HepG2 (cell line): ENCODE measurements at regions not wholly inside any gene's neighbourhood (a gene's known extent, or its start where the extent isn't known, plus 50 kb on each side); places are given as distances from the start of the nearest gene placed in this dataset.

ENCODE experiments used
- ATAC-seq: fragments of 200-7000 bp; cut with Tn5 transposase; 3 replicates; pipeline ENCODE4 v1.9.1; 2020; ENCODE audit warnings: mild to moderate bottlenecking, moderate library complexity
- BruUV-seq: library from RNA; stranded (reverse); fragments of 400-500 nt; replicated peaks from 2 replicates; lab custom pipeline; 2021; lab: Mats Ljungman, UMichigan
- CTCF ChIA-PET: fragments of 300-600 bp; formaldehyde crosslinking; extraction: SDS; loops from one replicate; lab custom pipeline; 2021; ENCODE audit warnings: low total read pairs, inconsistent platforms, low intra/inter-chr PET ratio; lab: Yijun Ruan, JAX
- POLR2A ChIA-PET: fragments of 350-600 bp; sonication (Branson Sonifier 250); formaldehyde crosslinking; loops from one replicate; lab custom pipeline; 2020; ENCODE audit warnings: antibody characterized with exemption, inconsistent platforms; lab: Yijun Ruan, JAX
- DNase-seq: peaks from one replicate; pipeline ENCODE4 v3.0.0-alpha.2; 2015; ENCODE audit warnings: low spot score
- FAIRE-seq: peaks from 3 replicates; lab custom pipeline; 2011; peaks lifted over from hg19 to GRCh38; lab: Jason Lieb, UNC
- H2AFZ ChIP-seq: one replicate; pipeline ENCODE4 v1.6.1; 2011; ENCODE audit warnings: low read length, inconsistent platforms
- H3K27ac ChIP-seq: fragments of 300-600 bp; 3 replicates; pipeline ENCODE4 v1.8.0; 2011; ENCODE audit warnings: mixed run types, mild to moderate bottlenecking, mixed read lengths, low read length, inconsistent platforms; ENCODE audit not compliant: insufficient read depth; ENCODE audit errors: extremely low read length
- H3K27me3 ChIP-seq, 2 experiments: fragments of 200-600 bp in 1 of 2; 2 replicates in 1 of 2; 3 replicates in 1 of 2; pipeline versions ENCODE4 v1.6.0 to v1.8.0; 2011; ENCODE audit warnings: low read length in 2 of 2, mild to moderate bottlenecking in 2 of 2, moderate library complexity in 2 of 2, inconsistent platforms in 1 of 2; ENCODE audit not compliant: insufficient read depth in 2 of 2, control insufficient read depth in 1 of 2
- H3K36me3 ChIP-seq, 2 experiments: fragments of 200-600 bp in 1 of 2; replicated peaks in 1 of 2; 2 replicates in 1 of 2; 3 replicates in 1 of 2; pipeline versions ENCODE4 v1.5.1 to v1.8.0; 2011; ENCODE audit warnings: low read length in 2 of 2, inconsistent platforms in 1 of 2; ENCODE audit not compliant: insufficient read depth in 2 of 2, control insufficient read depth in 1 of 2
- H3K4me1 ChIP-seq: 2 replicates; pipeline ENCODE4 v1.5.1; 2012; ENCODE audit warnings: low read length, inconsistent platforms; ENCODE audit not compliant: insufficient read depth
- H3K4me2 ChIP-seq: 2 replicates; pipeline ENCODE4 v1.6.0; 2011; ENCODE audit warnings: low read depth, low read length, inconsistent platforms
- H3K4me3 ChIP-seq, 3 experiments: fragments of 200-600 bp in 1 of 3; sonication (generic), shearing (Covaris generic) in 1 of 3; replicated peaks in 1 of 3; 2 replicates each; pipeline ENCODE4 v1.5.1; 2011 to 2016; ENCODE audit warnings: low read length in 3 of 3, inconsistent platforms in 2 of 3, low read depth in 2 of 3, mild to moderate bottlenecking in 2 of 3, control low read depth in 1 of 3, mixed read lengths in 1 of 3; ENCODE audit not compliant: insufficient read depth in 1 of 3
- H3K79me2 ChIP-seq: one replicate; pipeline ENCODE4 v1.6.1; 2011; ENCODE audit warnings: low read length, inconsistent platforms; ENCODE audit not compliant: insufficient read depth
- H3K9ac ChIP-seq: 2 replicates; pipeline ENCODE4 v1.6.0; 2011; ENCODE audit warnings: mild to moderate bottlenecking, low read depth, low read length, inconsistent platforms; ENCODE audit not compliant: insufficient read depth
- H3K9me3 ChIP-seq: 2 replicates; pipeline ENCODE4 v1.5.1; 2012; ENCODE audit warnings: mild to moderate bottlenecking, low read length
- H4K20me1 ChIP-seq: 2 replicates; pipeline ENCODE4 v1.6.0; 2011; ENCODE audit warnings: inconsistent platforms, mild to moderate bottlenecking, low read length, moderate library complexity; ENCODE audit not compliant: insufficient read depth
- FOXJ3 ChIP-seq: sonication (generic); formaldehyde crosslinking; IDR thresholded peaks from 2 replicates; pipeline ENCODE4 v1.4.0; 2020; ENCODE audit warnings: missing genetic modification reagents, mild to moderate bottlenecking, borderline replicate concordance
- JUND ChIP-seq: sonication (generic); formaldehyde crosslinking; IDR thresholded peaks from 2 replicates; pipeline ENCODE4 v1.8.0; 2022; ENCODE audit warnings: mild to moderate bottlenecking, missing genetic modification reagents
- MLLT10 ChIP-seq: sonication (generic); formaldehyde crosslinking; IDR thresholded peaks from 2 replicates; pipeline ENCODE4 v1.4.0; 2020; ENCODE audit warnings: missing genetic modification reagents
- ZNF343 ChIP-seq: sonication (generic); formaldehyde crosslinking; IDR thresholded peaks from 2 replicates; pipeline ENCODE4 v1.4.0; 2020; ENCODE audit warnings: mild to moderate bottlenecking, missing genetic modification reagents
- WGBS: methylation state at CpG from one replicate; pipeline ENCODE4 v1.1.6; 2017; ENCODE audit warnings: low lambda C conversion rate; 5-methylcytosine and 5-hydroxymethylcytosine counted together
- in situ Hi-C: cut with HindIII; loops from 2 replicates; pipeline ENCODE4 v1.10.0; 2017; ENCODE audit warnings: low pct_unique_long_range_greater_than_20kb; ENCODE audit not compliant: extremely low pct_ligation_motif_present
- intact Hi-C: fragments of 100-400 bp; cut with micrococcal nuclease; formaldehyde crosslinking; loops from one replicate; pipeline ENCODE4 v1.10.0; 2022; ENCODE audit not compliant: unreplicated experiment
- TF ChIP-seq, protein P1 (sequence below): sonication (generic); formaldehyde crosslinking; IDR thresholded peaks from 2 replicates; pipeline ENCODE4 v1.5.0; 2020; ENCODE audit warnings: mild to moderate bottlenecking, missing genetic modification reagents
- TF ChIP-seq, protein P2 (sequence below), 2 experiments: fragments of 450-650 bp in 1 of 2; sonication (generic) in 1 of 2; formaldehyde crosslinking in 1 of 2; IDR thresholded peaks; 2 replicates each; pipeline versions ENCODE4 v1.6.1 to v1.8.0; 2016 to 2022; ENCODE audit warnings: antibody characterized with exemption in 1 of 2, mild to moderate bottlenecking in 1 of 2, missing genetic modification reagents in 1 of 2
- TF ChIP-seq, protein P3 (sequence below): sonication (generic); formaldehyde crosslinking; IDR thresholded peaks from 2 replicates; pipeline ENCODE4 v1.8.0; 2022; ENCODE audit warnings: low read depth, missing genetic modification reagents
- TF ChIP-seq, protein P4 (sequence below): sonication (generic); formaldehyde crosslinking; IDR thresholded peaks from 2 replicates; pipeline ENCODE4 v1.8.0; 2022; ENCODE audit warnings: mild to moderate bottlenecking, missing genetic modification reagents

DNA sequence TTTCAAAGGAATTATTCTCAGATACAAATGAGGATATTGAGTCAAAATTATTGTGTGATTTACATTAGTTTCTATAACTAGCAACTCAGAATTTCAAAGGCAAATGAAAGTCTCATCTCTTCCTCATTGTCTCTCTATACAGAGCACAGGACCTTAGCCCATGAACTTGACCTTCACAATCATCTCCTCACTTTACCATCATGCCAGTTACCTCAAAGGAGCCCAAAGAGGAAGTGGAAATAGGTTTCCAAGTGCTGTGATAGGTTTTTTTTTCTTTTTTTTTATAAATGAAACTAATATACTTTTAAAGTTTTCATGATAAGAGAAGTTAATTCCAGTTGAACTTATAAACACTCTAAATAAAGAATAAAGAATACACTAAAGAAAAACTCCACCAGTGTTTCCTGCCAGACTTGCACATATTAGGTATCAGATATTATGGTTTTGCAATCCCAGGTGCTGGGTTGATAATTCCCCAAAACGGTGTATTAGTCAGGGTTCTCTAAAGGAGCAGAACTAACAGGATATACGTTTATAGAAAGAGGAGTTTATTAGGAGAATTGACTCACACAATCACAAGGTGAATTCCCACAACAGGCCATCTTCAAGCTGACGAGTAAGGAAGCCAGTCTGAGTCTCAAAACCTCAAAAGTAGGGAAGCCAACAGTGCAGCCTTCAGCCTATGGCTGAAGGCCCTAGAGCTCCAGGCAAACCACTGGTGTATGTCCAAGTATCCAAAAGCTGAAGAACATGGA lies 50.1 kb upstream of the ADAMTS16 start:
- no peak overlapping the region for H3K27ac ChIP-seq
- peaks cover 22% of the 10 kb centered on the region for H3K4me1 ChIP-seq
- H3K9ac ChIP-seq = no peak overlapping the region
- intact Hi-C loops (no loop called here), in situ Hi-C loops (no loop called here)
- BruUV-seq = no TSS peak
- 4% methylated on average over 3 of the region's 3 CpGs for whole genome bisulfite sequencing
- DNase-seq = no peak
- H2AFZ ChIP-seq = no peak overlapping the region
- FAIRE-seq = no peak
- H3K79me2 ChIP-seq = no peaks in the 10 kb centered on the region
- POLR2A ChIA-PET = no interaction called here
- CTCF ChIA-PET = no interaction called here
- H4K20me1 ChIP-seq = no peaks in the 10 kb centered on the region
- no peaks in the 10 kb centered on the region for H3K27me3 ChIP-seq
- H3K4me2 ChIP-seq = no peak overlapping the region
- H3K36me3 ChIP-seq = no peaks in the 10 kb centered on the region
- no peaks in the 10 kb centered on the region for H3K9me3 ChIP-seq
- no peak for ATAC-seq
- no peak overlapping the region for H3K4me3 ChIP-seq
- TF ChIP-seq, protein P1, sequence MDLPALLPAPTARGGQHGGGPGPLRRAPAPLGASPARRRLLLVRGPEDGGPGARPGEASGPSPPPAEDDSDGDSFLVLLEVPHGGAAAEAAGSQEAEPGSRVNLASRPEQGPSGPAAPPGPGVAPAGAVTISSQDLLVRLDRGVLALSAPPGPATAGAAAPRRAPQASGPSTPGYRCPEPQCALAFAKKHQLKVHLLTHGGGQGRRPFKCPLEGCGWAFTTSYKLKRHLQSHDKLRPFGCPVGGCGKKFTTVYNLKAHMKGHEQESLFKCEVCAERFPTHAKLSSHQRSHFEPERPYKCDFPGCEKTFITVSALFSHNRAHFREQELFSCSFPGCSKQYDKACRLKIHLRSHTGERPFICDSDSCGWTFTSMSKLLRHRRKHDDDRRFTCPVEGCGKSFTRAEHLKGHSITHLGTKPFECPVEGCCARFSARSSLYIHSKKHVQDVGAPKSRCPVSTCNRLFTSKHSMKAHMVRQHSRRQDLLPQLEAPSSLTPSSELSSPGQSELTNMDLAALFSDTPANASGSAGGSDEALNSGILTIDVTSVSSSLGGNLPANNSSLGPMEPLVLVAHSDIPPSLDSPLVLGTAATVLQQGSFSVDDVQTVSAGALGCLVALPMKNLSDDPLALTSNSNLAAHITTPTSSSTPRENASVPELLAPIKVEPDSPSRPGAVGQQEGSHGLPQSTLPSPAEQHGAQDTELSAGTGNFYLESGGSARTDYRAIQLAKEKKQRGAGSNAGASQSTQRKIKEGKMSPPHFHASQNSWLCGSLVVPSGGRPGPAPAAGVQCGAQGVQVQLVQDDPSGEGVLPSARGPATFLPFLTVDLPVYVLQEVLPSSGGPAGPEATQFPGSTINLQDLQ (CRISPR knock-in tag) = no peak
- TF ChIP-seq, protein P2, sequence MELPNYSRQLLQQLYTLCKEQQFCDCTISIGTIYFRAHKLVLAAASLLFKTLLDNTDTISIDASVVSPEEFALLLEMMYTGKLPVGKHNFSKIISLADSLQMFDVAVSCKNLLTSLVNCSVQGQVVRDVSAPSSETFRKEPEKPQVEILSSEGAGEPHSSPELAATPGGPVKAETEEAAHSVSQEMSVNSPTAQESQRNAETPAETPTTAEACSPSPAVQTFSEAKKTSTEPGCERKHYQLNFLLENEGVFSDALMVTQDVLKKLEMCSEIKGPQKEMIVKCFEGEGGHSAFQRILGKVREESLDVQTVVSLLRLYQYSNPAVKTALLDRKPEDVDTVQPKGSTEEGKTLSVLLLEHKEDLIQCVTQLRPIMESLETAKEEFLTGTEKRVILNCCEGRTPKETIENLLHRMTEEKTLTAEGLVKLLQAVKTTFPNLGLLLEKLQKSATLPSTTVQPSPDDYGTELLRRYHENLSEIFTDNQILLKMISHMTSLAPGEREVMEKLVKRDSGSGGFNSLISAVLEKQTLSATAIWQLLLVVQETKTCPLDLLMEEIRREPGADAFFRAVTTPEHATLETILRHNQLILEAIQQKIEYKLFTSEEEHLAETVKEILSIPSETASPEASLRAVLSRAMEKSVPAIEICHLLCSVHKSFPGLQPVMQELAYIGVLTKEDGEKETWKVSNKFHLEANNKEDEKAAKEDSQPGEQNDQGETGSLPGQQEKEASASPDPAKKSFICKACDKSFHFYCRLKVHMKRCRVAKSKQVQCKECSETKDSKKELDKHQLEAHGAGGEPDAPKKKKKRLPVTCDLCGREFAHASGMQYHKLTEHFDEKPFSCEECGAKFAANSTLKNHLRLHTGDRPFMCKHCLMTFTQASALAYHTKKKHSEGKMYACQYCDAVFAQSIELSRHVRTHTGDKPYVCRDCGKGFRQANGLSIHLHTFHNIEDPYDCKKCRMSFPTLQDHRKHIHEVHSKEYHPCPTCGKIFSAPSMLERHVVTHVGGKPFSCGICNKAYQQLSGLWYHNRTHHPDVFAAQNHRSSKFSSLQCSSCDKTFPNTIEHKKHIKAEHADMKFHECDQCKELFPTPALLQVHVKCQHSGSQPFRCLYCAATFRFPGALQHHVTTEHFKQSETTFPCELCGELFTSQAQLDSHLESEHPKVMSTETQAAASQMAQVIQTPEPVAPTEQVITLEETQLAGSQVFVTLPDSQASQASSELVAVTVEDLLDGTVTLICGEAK (IDR thresholded peaks at IDR 0.05) = no peak
- TF ChIP-seq, protein P2 (CRISPR knock-in tag; IDR thresholded peaks at IDR 0.05) = no peak
- no peak for TF ChIP-seq ZNF343
- TF ChIP-seq JUND (CRISPR knock-in tag) = no peak
- no peak for TF ChIP-seq MLLT10 (CRISPR knock-in tag)
- TF ChIP-seq, protein P3, sequence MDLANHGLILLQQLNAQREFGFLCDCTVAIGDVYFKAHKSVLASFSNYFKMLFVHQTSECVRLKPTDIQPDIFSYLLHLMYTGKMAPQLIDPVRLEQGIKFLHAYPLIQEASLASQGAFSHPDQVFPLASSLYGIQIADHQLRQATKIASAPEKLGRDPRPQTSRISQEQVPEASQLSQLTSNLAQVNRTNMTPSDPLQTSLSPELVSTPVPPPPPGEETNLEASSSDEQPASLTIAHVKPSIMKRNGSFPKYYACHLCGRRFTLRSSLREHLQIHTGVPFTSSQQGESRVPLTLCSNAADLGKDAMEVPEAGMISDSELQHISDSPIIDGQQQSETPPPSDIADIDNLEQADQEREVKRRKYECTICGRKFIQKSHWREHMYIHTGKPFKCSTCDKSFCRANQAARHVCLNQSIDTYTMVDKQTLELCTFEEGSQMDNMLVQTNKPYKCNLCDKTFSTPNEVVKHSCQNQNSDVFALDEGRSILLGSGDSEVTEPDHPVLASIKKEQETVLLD (CRISPR knock-in tag) = no peak
- no peak for TF ChIP-seq FOXJ3
- TF ChIP-seq, protein P4, sequence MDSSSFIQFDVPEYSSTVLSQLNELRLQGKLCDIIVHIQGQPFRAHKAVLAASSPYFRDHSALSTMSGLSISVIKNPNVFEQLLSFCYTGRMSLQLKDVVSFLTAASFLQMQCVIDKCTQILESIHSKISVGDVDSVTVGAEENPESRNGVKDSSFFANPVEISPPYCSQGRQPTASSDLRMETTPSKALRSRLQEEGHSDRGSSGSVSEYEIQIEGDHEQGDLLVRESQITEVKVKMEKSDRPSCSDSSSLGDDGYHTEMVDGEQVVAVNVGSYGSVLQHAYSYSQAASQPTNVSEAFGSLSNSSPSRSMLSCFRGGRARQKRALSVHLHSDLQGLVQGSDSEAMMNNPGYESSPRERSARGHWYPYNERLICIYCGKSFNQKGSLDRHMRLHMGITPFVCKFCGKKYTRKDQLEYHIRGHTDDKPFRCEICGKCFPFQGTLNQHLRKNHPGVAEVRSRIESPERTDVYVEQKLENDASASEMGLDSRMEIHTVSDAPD (CRISPR knock-in tag) = no peak
